Kasumi-1 (cell line): ENCODE measurements at regions not wholly inside any gene's neighbourhood (a gene's known extent, or its start where the extent isn't known, plus 50 kb on each side); places are given as distances from the start of the nearest gene placed in this dataset.
"Not testable (repeated sequence)": the region's sequence is repeated elsewhere in the genome, so short reads cannot be mapped to it uniquely, and the experiment has no call there.

Experiments used
- DNase-seq, 2 experiments: peaks; one replicate each; lab custom pipeline; 2025; lab: John Stamatoyannopoulos, UW

- no peak for DNase-seq
These were observed 109.5 kb upstream of the SLC1A4 start for GRCh38 chr2:64879745-64880144.

DNA sequence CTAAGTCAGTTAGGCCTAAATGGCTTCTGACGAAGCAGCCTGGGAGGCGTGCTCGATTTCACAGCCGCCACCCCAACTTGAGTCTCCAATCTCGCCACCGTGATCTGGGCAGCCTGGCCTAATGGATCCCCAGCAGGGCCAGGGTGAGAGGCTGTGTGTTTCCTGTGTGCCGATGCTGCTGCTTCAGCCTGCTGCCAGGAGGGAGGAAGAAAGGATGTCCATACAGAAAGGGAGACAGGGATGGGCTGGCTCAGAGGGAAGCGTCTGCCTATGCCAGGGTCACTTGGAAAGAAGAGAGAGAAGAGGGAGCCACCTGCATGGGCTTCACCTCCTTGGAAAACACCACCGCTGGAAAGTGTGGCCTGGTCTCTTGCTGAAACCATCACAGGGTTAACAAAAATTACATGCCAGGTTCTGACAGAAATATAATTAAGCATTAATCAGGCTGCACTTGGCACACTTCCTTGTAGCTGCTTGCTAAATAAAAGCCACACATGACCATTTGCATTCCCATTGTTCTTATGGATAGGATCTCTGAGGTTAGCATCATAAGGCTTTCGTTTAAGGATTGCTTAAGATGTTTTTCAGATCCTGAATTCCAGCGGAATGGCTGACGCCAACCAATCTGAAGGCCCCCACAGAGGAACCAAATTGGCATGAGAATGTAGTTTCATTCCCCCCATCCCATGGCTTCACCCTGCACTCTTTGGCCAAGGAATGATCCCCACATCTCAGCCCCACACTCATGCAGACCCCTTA, 108.8 kb upstream of the SLC1A4 start:
- no peak for DNase-seq

- DNase-seq = no peak
These were observed 108.1 kb upstream of the SLC1A4 start for GRCh38 chr2:64881037-64881492.

DNA sequence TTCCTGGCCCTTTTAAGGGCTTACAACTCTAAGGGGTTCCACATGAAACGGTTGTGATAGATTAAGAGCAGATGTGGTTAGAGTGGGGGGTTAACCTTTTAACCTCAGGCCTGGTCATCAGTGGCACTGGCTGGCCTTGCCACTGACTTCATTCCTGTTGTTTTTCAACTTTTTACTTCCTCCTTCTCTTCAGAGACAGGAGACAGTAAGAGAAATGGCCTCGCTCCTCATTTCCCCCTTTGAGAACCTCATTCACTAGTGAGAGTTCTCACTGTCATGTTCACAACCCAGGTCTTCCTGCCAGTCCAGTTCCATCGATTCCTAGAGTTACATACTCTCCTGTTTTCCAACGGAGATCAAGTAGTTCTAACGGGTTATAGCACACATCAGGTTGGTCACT, 101.6 kb upstream of the SLC1A4 start:
- no peak for DNase-seq

DNA sequence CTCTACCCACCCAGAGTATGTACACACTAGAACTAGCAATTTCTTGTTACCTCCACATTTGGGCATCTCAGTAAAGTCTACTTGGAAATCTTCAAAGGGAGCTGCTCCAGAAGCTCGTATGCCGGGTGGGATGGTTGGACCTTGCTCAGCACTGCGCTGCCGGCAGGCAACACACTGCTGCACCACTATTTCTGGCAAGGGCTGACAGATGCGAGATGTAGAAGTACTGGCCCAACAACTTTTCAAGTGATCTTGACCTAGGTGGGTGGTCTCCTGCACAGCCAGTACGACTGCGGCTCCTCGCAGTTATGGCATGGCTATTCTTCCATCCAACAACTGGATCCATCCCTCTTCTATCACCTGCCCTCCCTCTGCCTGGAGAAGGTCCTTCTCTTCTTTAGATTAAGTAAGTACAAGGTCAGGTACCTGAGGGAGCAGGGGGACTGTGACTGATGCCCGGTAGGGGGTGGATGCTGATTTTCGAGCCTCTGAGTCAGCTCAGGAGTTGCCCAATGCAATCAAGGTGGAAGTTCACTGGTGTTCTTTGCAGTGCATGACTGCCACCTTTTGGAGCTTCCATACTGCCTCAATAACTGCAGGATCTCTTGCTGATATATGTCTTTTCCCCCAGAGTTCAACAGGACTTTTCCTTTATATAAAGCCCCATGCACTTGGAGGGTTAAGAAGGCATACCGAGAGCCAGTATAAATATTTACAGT, 100.4 kb upstream of the SLC1A4 start:
- no peak for DNase-seq

- no peak for DNase-seq
These were observed 99.4 kb upstream of the SLC1A4 start for GRCh38 chr2:64889803-64890202.

DNA sequence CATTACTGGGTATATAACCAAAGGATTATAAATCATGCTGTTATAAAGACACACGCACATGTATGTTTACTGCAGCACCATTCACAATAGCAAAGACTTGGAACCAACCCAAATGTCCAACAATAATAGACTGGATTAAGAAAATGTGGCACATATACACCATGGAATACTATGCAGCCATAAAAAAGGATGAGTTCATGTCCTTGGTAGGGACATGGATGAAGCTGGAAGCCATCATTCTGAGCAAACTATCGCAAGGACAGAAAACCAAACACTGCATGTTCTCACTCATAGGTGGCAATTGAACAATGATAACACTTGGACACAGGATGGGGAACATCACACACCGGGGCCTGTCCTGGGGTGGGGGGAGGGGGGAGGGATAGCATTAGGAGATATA, 92.6 kb upstream of the SLC1A4 start:
- DNase-seq = not testable (repeated sequence)

- no peak for DNase-seq
These were observed 89.9 kb upstream of the SLC1A4 start for GRCh38 chr2:64899081-64899865.

DNA sequence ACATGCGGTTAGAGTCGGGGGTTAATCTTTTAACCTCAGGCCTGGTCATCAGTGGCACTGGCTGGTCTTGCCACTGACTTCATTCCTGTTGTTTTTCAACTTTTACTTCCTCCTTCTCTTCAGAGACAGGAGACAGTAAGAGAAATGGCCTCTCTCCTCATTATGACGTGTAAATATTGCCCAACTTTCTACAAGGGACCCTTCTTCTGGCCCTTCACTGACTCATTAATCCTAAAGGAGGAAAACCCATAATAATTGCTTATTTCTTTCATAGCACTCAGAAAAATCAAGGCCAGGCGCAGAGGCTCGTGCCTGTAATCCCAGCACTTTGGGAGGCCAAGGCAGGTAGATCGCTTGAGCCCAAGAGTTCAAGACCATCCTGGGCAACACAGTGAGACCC, 89.3 kb upstream of the SLC1A4 start:
- not testable (repeated sequence) for DNase-seq

GRCh38 chr2:64904413-64905329, 84.5 kb upstream of the SLC1A4 start:
- peak; percentile 53 to 61 for DNase-seq

GRCh38 chr2:64905338-64906024, 83.7 kb upstream of the SLC1A4 start:
- peak; percentile 11 to 30 for DNase-seq

DNA sequence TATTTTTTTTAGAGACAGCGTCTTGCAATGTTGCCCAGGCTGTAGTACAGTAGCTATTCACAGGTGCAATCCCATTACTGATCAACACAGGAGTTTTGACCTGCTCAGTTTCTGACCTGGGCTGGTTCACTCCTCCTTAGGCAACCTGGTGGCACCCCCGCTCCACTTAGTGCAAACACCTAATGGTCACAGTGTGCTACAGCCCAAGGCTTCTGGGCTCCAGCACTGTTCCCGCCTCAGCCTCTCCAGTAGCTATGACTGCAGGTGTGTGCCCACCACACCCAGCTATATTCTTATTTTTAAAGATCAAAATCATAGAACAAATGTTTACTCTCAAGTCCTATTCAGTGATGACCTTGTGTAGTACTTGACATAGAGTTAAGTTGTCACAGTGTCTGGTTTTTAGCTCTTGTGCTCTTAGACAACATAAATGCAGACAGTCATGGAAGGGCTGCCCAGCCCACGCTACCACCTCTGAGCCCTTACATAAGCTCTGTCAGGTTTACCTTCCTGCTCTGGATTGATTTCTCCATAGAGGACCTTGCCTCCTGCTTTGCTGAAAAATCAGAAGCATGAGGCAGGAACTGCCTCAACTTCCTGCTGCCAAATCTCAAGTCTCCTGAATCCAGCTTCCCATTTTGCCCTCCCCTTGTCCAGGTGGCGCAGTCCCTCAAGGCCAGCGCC, 82.2 kb upstream of the SLC1A4 start:
- DNase-seq = no peak

GRCh38 chr2:64908406-64908805, 80.8 kb upstream of the SLC1A4 start:
- no peak for DNase-seq

DNA sequence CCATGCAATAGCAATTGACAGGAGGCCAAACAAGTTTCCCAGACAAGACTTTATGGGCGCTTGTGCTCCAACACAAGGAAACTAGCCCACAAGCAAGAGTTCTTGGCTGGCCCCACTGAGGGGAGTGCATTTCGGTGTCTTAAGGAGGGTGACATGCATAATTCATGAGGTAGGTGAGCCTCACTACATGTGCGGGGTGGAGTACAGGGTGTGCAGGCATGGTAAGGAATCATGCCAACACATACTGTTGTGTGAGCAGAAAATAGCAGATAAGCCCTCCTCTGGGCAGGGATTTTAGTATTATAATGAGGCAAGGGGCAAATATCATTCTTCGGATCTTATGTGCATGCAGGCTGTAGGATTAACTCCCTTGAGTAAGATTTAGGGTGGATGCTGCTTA, 78.7 kb upstream of the SLC1A4 start:
- no peak for DNase-seq

DNA sequence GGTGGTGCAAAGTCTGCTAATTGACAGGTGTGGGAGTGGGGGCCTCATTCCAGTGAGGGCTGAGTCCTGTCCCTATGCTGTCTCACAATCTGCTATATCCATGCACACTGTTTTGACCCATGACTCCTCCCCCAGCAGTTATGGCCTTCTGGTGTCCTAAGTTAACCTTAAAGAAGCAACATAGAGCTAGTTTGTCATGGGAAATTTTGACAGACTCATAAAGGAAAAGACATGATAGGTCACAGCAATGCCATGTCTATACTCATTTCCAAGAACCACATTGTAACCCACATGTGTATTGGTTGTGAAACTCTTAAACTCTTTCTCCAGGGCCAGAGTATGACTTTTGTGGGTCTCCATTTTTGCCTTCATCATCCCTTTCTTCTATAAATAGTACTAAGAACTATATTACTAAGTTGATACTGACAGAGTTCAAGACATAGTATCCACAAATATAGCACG, 78.2 kb upstream of the SLC1A4 start:
- DNase-seq = no peak

GRCh38 chr2:64913357-64913869, 75.8 kb upstream of the SLC1A4 start:
- DNase-seq = no peak

- DNase-seq = no peak
These were observed 75.0 kb upstream of the SLC1A4 start for GRCh38 chr2:64914247-64914646.

DNA sequence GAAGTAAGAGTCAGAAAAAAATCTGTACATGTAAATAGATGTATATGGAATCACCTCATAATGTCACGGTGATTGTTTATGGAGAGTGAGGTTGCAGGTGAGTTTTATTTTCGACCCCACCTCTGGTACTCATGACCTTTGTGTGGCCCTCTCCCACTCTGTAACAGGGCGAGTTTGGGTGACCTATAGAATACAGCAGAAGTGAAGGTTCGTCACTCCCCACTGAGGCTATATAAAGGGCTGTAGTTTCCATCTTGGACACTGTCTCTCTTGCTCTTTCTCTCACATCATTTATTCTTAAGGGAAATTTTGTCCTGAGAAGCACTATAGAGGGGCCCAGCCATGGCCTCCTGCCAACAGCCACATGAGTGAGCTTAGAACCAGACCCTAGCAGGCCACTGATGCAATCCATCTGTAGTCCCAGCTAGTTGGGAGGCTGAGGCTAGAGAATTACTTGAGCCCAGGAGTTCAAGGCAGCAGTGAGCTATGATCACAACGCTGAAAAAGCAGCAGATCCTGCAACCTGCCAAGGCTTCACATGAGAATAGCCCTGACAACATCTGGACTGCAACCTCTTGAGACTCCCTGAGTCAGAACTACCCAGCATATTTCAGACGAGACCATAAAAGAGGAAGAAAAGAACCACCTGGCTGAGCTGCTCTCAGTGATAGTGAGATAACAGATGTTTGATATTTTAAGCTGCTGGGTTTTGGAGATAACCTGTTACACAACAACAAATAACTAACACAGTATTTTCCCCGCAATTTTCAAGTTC, 74.3 kb upstream of the SLC1A4 start:
- DNase-seq = peak; percentile 74 to 83

- DNase-seq = no peak
These were observed 73.7 kb upstream of the SLC1A4 start for GRCh38 chr2:64915510-64915900.
